ENCODE measurements at regions not wholly inside any gene's neighbourhood (a gene's known extent, or its start where the extent isn't known, plus 50 kb on each side); places are given as distances from the start of the nearest gene placed in this dataset.

DNA sequence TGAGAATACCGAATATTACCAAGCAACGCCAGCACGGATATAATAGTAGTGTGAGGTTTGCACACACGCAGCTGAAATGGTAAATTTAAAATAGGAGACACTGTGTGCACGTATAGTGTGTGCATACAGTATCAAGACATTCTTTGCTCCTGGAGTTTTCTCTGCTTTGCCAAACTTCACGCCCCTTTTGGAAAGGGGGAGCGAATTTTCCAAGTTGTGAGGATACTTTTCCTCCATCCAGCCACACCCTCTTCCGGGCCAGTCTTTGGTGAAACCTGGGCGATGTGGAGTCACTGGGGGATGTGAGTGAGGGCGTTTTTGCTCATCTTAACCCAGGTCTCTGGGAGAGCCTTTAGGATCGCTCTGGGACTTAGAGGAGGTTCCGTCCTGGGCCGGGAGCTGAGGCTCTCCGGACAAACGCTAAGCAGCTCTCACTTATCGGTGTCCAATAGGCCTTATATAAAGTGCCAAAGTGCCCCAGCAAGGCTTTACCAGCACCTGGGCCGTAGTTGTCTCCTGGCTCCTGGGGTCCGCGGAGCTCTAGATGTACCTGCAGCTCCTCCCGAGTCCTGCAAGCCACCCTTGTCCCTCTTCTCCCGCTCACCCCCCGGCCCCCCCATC is 160.0 kb upstream of the MKI67 start:
- no peak for DNase-seq

DNA sequence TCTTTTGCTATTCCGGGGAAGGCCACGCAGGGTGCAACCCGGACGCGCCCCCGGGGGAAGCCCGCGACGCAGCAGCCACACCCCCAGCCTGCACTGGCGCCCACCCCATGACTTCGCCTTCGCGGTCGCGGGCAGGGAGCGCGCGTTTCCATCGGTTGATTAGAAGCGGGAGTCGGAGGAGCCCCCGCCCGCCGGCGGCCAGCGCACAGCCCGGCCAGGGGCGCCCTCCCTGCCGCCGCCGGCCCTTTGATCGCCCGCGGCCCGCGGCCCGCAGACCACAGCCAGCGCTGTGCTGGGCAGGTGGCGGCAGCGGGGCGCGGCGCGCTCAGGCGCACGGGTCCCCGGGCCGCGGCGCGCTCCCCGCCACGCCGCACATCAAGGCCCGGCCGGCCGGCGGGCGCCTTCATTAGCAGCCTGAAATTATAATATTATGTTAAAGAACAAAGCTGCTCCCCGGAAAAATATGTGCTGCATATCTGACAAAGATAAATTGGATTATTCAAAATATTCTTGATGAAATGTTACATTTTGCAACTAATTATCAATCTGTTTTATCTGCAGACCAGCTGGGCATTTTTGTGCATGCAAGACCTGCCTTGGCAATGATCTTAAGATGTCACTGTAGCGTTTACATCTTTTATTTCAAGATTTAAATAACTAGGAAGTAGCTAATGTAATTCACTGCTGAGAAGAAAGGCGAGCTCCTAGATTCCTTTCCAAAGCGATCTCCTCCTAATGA is 160.7 kb upstream of the MKI67 start:
- no peak for DNase-seq

DNA sequence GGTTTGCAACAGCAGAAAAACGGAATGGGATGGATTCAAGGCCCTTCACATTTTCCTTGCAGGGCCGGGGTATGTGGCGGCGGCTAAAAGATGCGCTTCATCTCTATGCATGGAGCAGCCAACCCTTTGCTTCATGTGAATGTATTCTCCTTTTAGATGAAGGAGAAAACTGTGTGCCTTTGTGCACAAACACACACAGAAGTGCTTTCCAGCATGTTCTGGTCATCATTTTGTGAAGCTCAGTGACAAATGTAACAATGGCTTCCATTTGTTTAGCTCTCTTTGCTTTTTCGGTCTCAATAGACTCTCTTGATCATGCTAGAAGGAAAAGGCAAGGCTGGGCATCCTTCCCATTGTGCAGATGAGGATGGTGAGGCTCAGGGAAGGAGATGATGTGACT is 161.7 kb upstream of the MKI67 start:
- DNase-seq, result no peak

DNA sequence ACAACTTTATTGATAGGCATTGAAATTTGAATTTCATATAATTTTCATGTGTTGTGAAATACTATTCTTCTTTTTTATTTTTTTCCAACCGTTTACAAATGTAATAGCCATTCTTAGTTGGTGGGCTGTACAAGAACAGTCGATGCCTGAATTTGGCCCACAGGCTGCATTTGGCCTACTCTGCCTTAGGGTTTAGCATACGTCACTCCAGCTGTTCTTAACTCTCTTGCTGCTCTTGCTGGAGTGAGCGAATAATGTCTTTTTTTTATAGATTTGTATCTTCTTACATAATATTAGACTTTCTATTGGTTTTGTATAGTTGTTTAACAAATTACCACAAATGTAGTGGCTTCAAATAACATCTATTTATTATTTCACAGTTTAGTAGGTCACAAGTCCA is 163.4 kb upstream of the MKI67 start:
- no peak for DNase-seq

DNA sequence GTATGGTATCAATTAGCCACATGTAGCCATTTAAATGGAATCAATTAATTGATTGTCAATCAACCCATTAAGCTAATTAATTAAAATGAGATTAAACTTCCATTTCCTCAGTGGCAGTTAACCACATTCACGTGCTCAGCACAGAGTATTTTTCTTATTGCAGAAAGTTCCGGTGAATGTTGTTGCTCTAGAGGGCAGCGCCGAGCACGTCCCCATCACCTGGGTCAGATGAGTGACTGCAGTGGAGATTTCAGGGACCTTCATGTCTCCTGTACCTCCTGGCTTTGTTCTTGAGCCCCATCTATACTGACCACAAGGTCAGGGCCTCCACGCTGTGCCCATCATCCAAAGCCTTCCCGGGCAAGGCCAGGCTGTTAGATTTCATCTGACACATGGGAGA is 168.8 kb upstream of the MKI67 start:
- no peak for DNase-seq

DNA sequence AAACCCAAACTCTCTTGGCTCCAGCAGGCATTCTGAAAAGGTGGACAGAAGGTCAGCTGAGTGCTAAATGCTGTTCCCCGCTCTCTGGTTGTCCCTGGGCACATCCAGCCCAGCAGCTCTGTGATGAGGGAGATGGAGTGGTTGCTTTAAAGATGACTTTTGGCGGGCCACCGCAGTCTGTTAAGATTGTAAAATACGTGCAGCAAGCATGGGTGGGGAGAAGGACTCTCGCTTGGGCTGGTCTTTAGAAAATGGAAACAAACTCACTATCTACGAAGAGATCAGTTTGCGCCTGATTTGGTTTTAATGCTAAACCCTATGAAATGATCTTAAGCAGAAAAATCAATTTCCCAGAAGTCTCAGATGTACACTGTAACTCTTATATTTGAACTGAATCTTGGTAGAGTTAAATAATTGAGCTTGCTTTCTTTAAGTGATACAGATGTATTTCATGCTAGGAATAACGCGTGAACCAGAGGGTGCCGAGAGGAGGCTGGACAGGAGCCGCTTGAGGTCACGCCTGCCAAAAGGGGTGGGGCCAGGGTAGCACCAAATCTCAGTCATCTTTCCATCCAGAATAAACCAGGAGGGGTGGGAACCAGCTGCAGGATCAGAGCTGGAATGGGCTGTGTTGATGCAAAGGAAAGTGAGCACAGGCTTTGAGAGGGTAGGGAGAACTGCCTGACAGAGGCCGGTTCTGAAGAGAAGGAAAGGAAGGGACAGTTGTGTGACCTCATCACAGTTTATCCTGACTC is 170.2 kb upstream of the MKI67 start:
- no peak for DNase-seq

DNA sequence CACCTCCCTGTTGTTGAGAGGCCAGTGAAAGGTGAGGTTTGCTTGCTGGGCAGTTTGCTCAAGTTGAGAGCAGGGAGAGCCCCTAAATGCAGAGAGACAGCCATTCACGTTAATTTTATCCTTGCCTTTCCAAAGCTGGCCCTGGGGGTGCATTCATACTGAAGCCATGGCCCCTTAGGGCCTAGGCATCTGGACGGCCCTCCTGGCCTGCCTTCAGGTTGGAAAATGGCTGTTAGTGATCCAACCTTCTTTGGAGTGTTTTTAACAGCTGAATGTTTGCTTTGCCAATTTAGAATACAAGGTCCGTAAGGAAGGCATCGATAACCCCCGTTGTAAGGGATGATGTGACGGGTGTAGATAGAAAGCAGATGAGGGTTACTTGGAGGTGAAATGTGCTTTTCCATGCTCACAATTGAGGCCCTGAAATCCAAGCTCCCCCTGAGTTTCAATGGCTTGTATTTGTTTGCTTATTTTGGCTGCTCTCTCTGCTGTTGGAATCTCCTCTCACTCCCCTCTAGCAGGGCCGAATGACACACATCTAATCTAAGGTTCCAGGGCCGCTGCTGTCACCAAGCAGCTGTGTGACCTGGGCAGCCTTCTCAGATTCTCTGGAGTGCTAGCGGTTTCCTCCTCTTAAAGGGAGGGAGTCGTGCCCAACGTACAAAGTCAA is 171.6 kb upstream of the MKI67 start:
- no peak for DNase-seq

DNA sequence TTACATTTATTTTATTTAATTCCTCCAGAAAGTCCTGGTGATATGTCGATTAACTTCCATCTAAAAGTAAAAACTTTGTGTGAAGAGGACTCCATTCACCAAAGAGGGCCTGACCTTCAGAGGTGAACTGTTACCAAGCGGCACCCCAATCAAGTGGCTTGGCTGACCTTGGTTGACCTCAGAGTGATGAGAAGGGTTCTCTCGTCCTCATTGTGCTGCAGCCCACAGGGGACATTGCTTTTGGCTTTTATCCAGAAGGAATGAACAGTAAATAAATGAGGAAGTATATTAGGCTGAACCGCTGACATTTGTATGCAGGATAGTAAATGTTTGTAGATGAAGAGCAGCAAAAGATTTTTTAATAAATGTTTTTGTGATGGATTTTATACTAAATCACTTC is 172.4 kb upstream of the MKI67 start:
- DNase-seq, result no peak

DNA sequence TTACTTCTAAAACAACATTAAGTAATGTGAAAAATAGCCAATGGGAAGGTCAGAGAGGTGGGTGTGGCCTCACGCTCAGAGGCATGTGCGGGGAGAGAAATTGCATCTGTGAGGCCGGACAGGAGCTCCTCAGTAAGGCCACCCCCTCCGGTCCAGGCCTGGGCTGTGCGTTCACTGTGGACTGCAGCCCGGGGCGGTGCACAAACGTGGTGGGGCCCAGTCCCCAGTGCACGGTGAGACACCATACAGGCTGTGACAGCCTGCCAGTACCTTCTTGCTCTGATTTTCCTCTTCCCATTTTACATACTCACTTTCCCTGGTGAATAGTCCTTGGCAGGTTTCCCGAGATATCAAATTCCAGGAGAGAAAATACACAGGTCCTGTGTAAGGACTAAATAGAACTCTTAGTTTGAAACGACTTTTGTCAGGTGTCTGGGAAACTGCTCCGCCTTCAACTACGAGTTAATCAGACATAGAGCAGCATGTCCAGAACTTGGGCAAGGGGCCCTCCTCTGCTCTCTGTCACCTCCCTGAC is 174.1 kb upstream of the MKI67 start:
- no peak for DNase-seq

DNA sequence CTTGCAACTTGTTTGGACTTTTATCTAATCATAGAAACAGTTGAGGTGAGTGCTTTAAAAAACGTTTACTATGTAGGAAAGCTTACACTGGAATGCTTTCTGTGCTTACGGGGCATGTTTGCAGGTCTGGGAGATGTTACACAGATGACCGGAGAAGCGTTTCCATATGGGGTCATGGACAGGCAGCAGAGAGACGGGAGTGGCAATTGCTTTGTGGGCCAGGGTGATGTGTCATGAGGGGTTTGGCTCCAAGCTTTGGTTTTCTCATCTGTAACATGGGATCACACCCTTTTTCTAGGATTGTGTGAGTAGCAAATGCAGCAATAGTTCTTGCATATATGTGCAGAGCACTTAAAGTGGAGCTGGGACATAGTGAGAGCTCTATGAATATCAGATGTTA is 174.8 kb upstream of the MKI67 start:
- DNase-seq, result no peak

DNA sequence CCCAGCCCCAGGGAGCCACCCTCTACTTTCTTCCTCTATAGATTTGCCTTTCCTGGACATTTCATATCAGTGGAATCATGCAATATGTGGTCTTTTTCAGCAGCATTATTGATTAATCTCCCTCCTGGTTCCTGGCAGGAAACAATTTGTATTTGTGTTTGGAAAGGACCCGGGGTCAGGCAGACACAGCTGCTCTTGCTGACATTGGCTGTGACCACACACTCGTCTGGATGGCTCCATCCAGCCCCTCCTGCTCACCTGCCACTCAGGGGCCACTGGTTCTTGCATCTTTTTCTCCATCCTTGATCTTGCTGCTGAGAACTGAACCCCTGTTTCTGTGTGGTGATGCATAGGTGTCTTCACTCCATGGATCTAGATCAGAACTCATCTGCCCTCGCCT is 176.6 kb upstream of the MKI67 start:
- no peak for DNase-seq

DNA sequence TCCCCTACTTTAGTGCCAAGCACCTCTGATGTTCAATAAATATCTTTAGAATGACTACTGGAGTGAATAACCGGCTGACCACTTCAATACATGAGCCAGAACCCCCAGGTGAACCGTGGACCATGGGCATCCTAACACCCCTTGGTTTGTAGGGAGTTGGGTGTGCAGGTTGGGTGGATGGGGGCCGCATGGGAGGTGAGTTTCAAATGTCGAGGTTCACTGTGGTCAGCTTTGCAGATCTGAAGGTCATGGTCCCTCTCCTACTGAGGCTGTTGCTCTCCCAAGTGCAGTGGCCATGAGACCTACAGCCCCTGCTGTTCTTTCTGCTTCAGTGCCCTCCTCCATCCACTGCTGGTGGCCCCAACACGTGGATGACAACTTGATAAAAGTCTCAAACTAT is 178.0 kb upstream of the MKI67 start:
- DNase-seq, result no peak

DNA sequence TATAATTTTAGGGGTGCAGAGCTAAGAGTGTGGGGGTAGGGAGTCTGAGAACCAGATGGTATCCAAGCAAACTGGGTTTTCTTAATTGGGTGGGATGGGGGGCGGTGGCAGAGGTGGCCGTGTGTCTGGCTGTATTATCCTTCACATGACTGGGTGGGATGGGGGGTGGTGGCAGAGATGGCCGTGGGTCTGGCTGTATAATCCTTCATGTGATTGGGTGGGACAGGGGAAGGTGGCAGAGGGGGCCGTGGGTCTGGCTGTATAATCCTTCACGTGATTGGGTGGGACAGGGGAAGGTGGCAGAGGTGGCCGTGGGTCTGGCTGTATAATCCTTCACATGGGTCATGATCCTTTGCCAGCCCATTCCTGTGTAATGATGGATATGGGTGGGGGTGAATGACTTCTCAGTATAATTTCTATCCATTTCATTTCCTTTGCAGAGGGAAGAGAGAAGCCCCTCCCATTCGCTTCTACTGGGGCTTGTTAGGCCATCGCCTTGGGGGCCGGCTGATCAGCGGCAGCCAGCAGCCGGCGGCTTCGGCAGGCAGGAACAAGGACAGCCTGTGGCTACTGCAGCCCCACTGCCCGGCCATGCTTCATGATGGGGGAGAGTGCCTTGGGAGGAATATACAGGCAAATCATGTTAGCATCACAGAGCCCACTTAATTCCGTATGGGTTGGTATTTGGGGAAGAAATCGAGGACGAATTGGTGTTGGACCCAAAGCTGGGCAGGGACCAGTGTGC is 179.6 kb upstream of the MKI67 start:
- no peak for DNase-seq

DNA sequence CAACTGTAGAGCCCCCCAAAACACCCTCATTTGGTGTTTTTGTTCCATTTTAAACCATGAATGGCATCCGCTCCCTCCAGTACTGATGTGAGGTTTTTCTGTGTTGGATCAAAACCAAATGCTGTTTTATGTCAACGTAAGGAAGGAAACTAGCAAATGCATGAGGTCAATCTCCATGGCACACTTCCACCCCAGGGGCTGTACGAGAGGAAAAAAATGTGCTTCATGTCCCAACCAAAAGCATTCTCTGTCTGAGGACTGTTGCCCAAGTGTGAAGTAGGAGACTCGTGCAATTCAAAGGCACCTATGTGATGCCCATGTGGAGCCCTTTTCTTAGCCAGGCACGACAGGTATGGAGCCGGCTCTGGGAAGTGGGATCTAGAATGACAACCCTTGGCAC is 180.3 kb upstream of the MKI67 start:
- DNase-seq, result no peak

DNA sequence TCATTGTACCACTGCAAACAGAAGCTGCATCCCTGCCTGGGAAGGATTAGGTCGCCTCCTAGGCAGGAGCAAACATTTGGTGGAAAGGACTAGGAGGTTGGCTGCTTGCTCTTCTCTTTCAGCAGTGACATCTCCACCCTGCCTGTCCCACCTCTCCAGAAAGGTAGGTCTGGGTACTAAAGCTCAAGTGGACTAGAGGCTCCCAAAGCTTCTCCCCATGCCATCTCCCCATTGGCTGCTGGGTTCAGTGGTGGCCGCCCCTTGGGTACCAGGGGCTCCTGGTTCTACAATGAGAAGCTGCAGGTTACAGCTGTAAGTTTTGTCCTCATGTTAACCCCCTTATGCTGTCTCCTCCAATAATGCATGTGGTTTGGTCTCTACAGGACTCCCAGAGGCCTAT is 180.7 kb upstream of the MKI67 start:
- DNase-seq, result no peak

DNA sequence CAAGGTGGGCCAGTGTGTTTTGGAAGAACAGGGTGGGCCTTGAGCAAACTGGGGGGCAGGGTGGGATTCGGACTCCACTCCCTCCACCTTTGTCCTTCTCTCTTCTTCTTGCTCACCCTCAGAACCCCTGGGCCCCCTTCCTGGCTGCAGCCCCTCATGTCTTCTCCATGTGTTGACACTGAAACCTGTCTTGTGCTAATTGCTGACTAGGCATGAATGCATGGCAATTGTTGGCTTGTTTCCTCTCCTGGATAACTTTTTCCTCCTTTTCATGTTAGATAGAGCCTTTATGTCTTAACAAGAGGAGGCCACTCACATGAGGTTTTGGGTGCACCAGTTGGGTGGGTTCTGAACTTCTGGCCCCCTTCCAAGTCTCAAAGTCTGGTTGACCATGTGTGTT is 181.6 kb upstream of the MKI67 start:
- DNase-seq, result no peak

DNA sequence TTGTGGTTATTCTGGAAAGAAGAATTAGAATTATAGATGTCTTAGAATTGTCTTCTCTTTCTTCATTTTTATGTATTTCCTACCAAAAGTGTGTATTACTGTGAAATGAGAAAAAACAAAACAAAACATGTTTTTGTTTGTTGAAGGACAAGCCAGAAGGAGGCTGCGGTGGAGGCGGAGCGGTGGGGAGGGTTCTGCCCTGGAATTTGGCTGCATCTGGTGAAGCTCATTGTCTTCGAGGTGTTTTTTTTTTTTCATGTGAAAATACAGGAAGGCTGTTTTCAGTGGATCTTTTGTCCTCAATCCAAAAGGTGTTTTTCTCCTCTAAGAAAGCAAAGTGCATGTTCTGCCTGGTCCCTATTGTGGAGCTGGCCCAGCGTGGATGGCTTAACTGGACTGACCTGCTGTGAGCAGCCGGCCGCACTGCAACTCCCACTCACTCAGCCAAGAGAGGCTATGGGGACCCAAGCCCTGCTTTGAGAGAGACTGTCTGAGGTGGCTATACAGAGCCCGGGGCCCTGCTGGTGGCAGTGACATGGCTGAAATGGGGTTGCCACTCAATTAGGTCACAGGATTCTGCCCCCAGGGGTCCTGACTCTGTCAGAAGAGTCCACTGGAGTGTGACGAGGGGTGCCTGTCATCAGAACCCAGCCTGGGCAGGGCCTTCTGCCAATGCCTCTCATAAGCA is 184.9 kb upstream of the MKI67 start:
- DNase-seq, result no peak

DNA sequence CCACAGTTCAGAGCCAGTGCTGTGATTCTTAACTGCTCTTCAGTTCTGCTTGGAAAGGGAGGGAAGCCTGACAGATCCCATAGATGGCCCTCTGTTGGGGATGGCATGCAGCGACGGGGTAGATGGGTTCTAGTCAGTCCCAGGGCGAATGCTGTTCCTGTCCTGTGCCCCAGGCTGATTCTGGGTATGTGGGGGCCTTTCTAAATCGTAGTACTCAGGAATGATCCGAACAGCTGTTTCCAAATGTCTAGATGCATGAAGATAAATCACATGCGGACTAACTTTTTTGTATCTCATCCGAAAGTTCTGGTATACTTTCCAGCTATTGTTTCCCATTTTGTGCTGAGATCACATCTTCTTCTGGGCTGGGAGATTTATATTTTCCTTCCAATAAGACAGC is 186.0 kb upstream of the MKI67 start:
- no peak for DNase-seq

DNA sequence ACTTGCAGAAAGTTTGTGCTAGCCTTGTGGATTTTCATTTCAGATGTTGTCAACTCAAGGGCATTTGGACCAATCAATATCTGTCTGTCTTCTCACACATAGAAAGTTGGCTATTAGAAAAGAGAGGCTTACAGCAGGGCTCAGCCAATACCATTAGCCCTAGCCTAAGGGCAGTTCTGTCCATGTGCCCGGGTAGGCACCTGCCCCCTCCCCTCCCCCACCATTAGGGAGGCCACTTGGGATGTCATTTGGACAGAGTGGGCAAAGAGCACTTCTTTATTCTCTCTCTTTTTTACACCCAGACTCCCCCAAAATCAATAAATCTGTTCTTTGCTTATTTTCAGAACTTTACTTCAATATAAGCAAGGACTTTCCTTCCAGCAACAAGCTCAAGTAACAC is 188.5 kb upstream of the MKI67 start:
- DNase-seq, result no peak

DNA sequence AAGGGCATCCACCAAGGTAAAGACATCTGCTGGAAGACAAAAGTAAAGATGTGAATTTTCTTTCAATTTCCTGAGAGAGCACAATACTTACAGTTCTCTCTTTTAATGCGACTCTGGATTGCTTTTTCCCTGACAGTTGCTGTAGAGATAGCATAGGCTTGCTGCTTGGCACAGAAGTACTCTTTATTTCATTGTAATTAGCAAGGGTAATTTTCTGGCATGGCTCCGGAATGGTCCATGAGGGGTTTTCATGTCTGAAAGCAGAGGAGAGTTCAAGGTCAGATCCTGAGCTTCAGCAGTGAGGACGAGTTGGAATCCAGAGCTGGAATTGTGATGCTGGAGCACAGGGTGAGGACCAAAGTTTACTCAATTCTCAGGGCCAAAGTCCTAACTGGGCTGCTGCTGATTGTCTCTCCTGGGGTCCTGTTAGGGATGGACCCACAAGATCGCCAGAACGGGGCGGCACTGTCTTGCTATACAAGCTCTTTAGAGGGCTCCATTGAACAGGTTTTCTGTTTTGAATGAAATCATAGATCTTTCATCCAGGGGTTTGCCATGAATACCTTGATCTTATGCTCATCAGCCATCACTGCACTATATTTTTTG is 190.0 kb upstream of the MKI67 start:
- DNase-seq, result no peak

DNA sequence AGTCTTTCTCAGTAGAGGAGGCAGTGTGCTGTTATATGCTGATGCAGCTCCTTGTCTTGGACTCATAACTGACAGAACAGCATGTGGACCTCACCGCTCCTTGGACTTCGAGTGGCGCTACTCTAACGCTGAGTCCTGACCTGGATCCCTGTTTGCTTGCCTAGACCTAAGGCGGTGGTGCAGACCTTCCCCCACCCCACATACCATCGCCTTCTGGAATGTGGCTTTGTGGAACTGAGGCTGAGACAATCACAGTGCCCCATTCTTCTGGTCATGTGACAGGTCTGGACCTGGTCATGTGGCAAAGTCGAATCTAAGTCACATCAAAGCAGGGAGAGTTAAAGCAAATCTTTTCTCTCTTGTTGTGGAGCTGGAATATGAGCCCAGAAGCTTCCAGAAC is 190.7 kb upstream of the MKI67 start:
- DNase-seq, result no peak

DNA sequence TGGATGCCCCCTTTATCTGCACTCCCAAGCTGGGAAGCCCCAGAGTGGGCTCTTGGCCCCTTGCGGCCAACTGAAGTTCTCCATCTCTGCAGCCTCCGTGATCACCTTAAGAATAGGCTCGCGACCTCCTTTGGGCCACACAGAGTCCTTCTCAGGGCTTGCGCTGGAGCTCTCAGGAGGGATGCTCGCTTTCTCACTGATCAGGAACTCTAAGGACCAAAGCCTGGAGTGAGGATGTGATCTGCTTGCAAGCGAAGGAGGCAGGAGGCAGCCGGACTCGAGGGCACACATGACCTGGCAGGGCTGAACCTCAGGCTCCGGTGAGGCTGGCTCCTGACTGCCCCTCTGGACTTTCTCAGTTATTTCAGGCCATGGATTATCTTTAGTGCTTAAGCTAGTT is 192.1 kb upstream of the MKI67 start:
- no peak for DNase-seq
